HCT116 (cell line): ENCODE measurements at regions not wholly inside any gene's neighbourhood (a gene's known extent, or its start where the extent isn't known, plus 50 kb on each side); places are given as distances from the start of the nearest gene placed in this dataset.

Experiments
- CBX3 ChIP-seq: IDR thresholded peaks from 2 replicates; pipeline ENCODE4 v1.6.1; 2012; ENCODE audit warnings: low read depth
- CEBPB ChIP-seq: IDR thresholded peaks from 2 replicates; pipeline ENCODE4 v1.6.1; 2012; ENCODE audit warnings: low read depth
- EGR1 ChIP-seq: IDR thresholded peaks from 2 replicates; pipeline ENCODE4 v1.6.1; 2012; ENCODE audit warnings: low read depth
- ELF1 ChIP-seq: IDR thresholded peaks from 2 replicates; pipeline ENCODE4 v1.6.1; 2012; ENCODE audit warnings: low read depth, borderline replicate concordance
- EZH2 ChIP-seq: fragments of 200-600 bp; sonication (generic); IDR thresholded peaks from 2 replicates; pipeline ENCODE4 v1.6.1; 2017; ENCODE audit warnings: antibody characterized with exemption, mixed run types
- POLR2A ChIP-seq: IDR thresholded peaks from 2 replicates; pipeline ENCODE4 v1.7.0; 2011; ENCODE audit warnings: borderline replicate concordance; ENCODE audit not compliant: insufficient read depth, insufficient read length; ENCODE audit errors: extremely low read depth
- POLR2AphosphoS5 ChIP-seq: IDR thresholded peaks from 2 replicates; pipeline ENCODE4 v1.6.1; 2011; ENCODE audit warnings: mild to moderate bottlenecking, low read depth, low read length, moderate library complexity
- ZFX ChIP-seq: fragments of 450-650 bp; IDR thresholded peaks from 2 replicates; pipeline ENCODE4 v1.6.1; 2017
- TF ChIP-seq, protein P1 (sequence below), 3 experiments: fragments of 200-600 bp in 1 of 3; sonication (generic) in 1 of 3; IDR thresholded peaks in 2 of 3; conservative IDR thresholded peaks in 1 of 3; 2 replicates each; pipeline ENCODE4 v1.5.1; 2012 to 2017; ENCODE audit warnings: low read depth in 2 of 3, low read length in 2 of 3, antibody characterized with exemption in 1 of 3, borderline replicate concordance in 1 of 3, control low read depth in 1 of 3, mild to moderate bottlenecking in 1 of 3, mixed read lengths in 1 of 3, mixed run types in 1 of 3, moderate library complexity in 1 of 3; ENCODE audit not compliant: insufficient read depth in 1 of 3
- TF ChIP-seq, protein P2 (sequence below): IDR thresholded peaks from 2 replicates; pipeline ENCODE4 v1.6.1; 2012
- TF ChIP-seq, protein P3 (sequence below): IDR thresholded peaks from 2 replicates; pipeline ENCODE4 v1.6.1; 2012; ENCODE audit warnings: low read depth

DNA sequence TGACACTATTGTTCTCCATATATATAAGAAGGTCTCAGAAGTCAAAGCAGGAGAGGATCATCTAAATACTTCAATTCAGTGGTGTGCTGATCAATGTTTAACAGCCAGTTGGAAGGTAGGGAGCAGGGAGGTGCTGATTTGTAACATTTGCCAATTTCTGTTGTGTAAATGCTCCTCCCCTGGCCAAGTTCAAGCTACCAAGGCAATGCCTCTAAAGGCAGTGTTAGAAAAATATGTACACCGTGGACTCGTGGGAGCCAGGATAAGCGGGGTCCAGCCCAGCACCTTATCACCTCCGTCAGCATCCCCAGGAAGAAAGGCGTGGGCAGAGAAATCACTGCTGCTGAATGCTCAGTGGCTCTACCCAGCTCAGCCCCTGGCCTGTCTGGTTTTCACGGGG lies 75.3 kb upstream of the COX10 start:
- no peak for TF ChIP-seq POLR2AphosphoS5
- TF ChIP-seq, protein P1, sequence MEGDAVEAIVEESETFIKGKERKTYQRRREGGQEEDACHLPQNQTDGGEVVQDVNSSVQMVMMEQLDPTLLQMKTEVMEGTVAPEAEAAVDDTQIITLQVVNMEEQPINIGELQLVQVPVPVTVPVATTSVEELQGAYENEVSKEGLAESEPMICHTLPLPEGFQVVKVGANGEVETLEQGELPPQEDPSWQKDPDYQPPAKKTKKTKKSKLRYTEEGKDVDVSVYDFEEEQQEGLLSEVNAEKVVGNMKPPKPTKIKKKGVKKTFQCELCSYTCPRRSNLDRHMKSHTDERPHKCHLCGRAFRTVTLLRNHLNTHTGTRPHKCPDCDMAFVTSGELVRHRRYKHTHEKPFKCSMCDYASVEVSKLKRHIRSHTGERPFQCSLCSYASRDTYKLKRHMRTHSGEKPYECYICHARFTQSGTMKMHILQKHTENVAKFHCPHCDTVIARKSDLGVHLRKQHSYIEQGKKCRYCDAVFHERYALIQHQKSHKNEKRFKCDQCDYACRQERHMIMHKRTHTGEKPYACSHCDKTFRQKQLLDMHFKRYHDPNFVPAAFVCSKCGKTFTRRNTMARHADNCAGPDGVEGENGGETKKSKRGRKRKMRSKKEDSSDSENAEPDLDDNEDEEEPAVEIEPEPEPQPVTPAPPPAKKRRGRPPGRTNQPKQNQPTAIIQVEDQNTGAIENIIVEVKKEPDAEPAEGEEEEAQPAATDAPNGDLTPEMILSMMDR (IDR thresholded peaks at IDR 0.05 in 2 of 3, conservative IDR thresholded peaks at IDR 0.05 in 1 of 3; ENCODE audit: borderline replicate concordance in 1 of 3, insufficient read depth in 1 of 3, low read depth in 2 of 3, low read length in 2 of 3), result no peak
- TF ChIP-seq, protein P2, sequence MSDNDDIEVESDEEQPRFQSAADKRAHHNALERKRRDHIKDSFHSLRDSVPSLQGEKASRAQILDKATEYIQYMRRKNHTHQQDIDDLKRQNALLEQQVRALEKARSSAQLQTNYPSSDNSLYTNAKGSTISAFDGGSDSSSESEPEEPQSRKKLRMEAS, result no peak
- no peak for TF ChIP-seq EGR1
- TF ChIP-seq ELF1, result no peak
- TF ChIP-seq, protein P3, sequence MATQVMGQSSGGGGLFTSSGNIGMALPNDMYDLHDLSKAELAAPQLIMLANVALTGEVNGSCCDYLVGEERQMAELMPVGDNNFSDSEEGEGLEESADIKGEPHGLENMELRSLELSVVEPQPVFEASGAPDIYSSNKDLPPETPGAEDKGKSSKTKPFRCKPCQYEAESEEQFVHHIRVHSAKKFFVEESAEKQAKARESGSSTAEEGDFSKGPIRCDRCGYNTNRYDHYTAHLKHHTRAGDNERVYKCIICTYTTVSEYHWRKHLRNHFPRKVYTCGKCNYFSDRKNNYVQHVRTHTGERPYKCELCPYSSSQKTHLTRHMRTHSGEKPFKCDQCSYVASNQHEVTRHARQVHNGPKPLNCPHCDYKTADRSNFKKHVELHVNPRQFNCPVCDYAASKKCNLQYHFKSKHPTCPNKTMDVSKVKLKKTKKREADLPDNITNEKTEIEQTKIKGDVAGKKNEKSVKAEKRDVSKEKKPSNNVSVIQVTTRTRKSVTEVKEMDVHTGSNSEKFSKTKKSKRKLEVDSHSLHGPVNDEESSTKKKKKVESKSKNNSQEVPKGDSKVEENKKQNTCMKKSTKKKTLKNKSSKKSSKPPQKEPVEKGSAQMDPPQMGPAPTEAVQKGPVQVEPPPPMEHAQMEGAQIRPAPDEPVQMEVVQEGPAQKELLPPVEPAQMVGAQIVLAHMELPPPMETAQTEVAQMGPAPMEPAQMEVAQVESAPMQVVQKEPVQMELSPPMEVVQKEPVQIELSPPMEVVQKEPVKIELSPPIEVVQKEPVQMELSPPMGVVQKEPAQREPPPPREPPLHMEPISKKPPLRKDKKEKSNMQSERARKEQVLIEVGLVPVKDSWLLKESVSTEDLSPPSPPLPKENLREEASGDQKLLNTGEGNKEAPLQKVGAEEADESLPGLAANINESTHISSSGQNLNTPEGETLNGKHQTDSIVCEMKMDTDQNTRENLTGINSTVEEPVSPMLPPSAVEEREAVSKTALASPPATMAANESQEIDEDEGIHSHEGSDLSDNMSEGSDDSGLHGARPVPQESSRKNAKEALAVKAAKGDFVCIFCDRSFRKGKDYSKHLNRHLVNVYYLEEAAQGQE, result no peak
- no peak for TF ChIP-seq POLR2A
- TF ChIP-seq ZFX, result no peak
- TF ChIP-seq CEBPB, result no peak
- no peak for TF ChIP-seq EZH2
- no peak for TF ChIP-seq CBX3
